ENCODE measurements at regions not wholly inside any gene's neighbourhood (a gene's known extent, or its start where the extent isn't known, plus 50 kb on each side); places are given as distances from the start of the nearest gene placed in this dataset.

- TF ChIP-seq EZH2 (IDR thresholded peaks at IDR 0.05; ENCODE audit: insufficient read depth, poor library complexity, severe bottlenecking) (no peak), EZH2phosphoT487 (IDR thresholded peaks at IDR 0.05; ENCODE audit: insufficient read depth, low read depth) (no peak)
Observed at GRCh38 chr6:169920359-169921020, 169.1 kb downstream of the ERMARD start.
